PC-3 (cell line): ENCODE measurements at regions not wholly inside any gene's neighbourhood (a gene's known extent, or its start where the extent isn't known, plus 50 kb on each side); places are given as distances from the start of the nearest gene placed in this dataset.
A peak's percentile ranks its signal among the peaks of the same experiment; 100 is the strongest.

Source experiments
- ATAC-seq: fragments of 200-7000 bp; cut with Tn5 transposase; 2 replicates; pipeline ENCODE4 v1.9.1; 2020; ENCODE audit warnings: mild to moderate bottlenecking, moderate library complexity
- BruUV-seq: library from RNA; stranded (reverse); fragments of 400-500 nt; replicated peaks from 2 replicates; lab custom pipeline; 2021; lab: Mats Ljungman, UMichigan
- CTCF ChIA-PET: fragments of 300-600 bp; sonication (Branson Sonifier 250); formaldehyde crosslinking; loops from one replicate; lab custom pipeline; 2022; ENCODE audit warnings: antibody characterized with exemption; lab: Charles Lee
- POLR2A ChIA-PET: fragments of 300-600 bp; sonication (Branson Sonifier 250); formaldehyde crosslinking; loops from one replicate; lab custom pipeline; 2022; ENCODE audit warnings: antibody characterized with exemption; ENCODE audit not compliant: unreplicated experiment; lab: Charles Lee
- DNase-seq: peaks from one replicate; pipeline ENCODE4 v3.0.0-alpha.2; 2015
- H2AFZ ChIP-seq: fragments of 300-600 bp; sonication (generic); 2 replicates; pipeline ENCODE4 v1.6.0; 2016; ENCODE audit warnings: antibody characterized with exemption, low read length
- H3F3A ChIP-seq: fragments of 300-600 bp; sonication (generic); one replicate; pipeline ENCODE4 v1.6.0; 2017; ENCODE audit warnings: antibody characterized with exemption, low read length, control low read depth, mild to moderate bottlenecking; ENCODE audit not compliant: unreplicated experiment
- H3K27ac ChIP-seq: fragments of 300-600 bp; sonication (generic); 2 replicates; pipeline ENCODE4 v1.5.1; 2016; ENCODE audit warnings: mild to moderate bottlenecking, low read length
- H3K27me3 ChIP-seq: fragments of 300-600 bp; sonication (generic); 2 replicates; pipeline ENCODE4 v1.6.1; 2016; ENCODE audit warnings: low read length, mixed read lengths
- H3K36me3 ChIP-seq: fragments of 300-600 bp; sonication (generic); 2 replicates; pipeline ENCODE4 v1.6.1; 2016; ENCODE audit warnings: low read depth, mixed run types, low read length, mixed read lengths
- H3K4me1 ChIP-seq: fragments of 300-600 bp; sonication (generic); 2 replicates; pipeline ENCODE4 v1.5.1; 2016; ENCODE audit warnings: low read length; ENCODE audit not compliant: insufficient read depth
- H3K4me2 ChIP-seq: fragments of 300-600 bp; sonication (generic); 2 replicates; pipeline ENCODE4 v1.6.0; 2016; ENCODE audit warnings: low read length
- H3K4me3 ChIP-seq: fragments of 300-600 bp; sonication (generic); 2 replicates; pipeline ENCODE4 v1.5.1; 2016; ENCODE audit warnings: mild to moderate bottlenecking, low read length, mixed read lengths
- H3K79me2 ChIP-seq: fragments of 300-600 bp; sonication (generic); 2 replicates; pipeline ENCODE4 v1.6.1; 2017; ENCODE audit warnings: low read length, mixed read lengths
- H3K9ac ChIP-seq: fragments of 300-600 bp; sonication (generic); 2 replicates; pipeline ENCODE4 v1.6.0; 2016; ENCODE audit warnings: mild to moderate bottlenecking, low read length
- H3K9me2 ChIP-seq: fragments of 300-600 bp; sonication (generic); replicated peaks from 2 replicates; pipeline ENCODE4 v1.6.1; 2016; ENCODE audit warnings: mixed run types, low read length, mixed read lengths
- H3K9me3 ChIP-seq: fragments of 300-600 bp; sonication (generic); 2 replicates; pipeline ENCODE4 v1.6.1; 2016; ENCODE audit warnings: low read length, mixed read lengths
- H4K20me1 ChIP-seq: fragments of 300-600 bp; sonication (generic); 2 replicates; pipeline ENCODE4 v1.6.1; 2016; ENCODE audit warnings: low read length, mixed read lengths
- EZH2 ChIP-seq: fragments of 300-600 bp; sonication (generic); IDR thresholded peaks from one replicate; pipeline ENCODE4 v1.6.1; 2017; ENCODE audit warnings: antibody characterized with exemption, mild to moderate bottlenecking, low read length; ENCODE audit not compliant: unreplicated experiment
- EZH2phosphoT487 ChIP-seq: fragments of 300-600 bp; sonication (generic); IDR thresholded peaks from 2 replicates; pipeline ENCODE4 v1.6.1; 2018; ENCODE audit warnings: mild to moderate bottlenecking, antibody characterized with exemption, low read length, borderline replicate concordance
- intact Hi-C: fragments of 100-400 bp; cut with micrococcal nuclease; formaldehyde crosslinking; loops from 2 replicates; pipeline ENCODE4 v1.9.0; 2023
- TF ChIP-seq, protein P1 (sequence below): fragments of 300-600 bp; sonication (generic); conservative IDR thresholded peaks from 2 replicates; pipeline ENCODE4 v1.5.1; 2017; ENCODE audit warnings: antibody characterized with exemption, low read depth, mild to moderate bottlenecking, low read length

GRCh38 chr5:165055476-165055875, 1550.1 kb downstream of the MAT2B start:
- no peak overlapping the region for H2AFZ ChIP-seq
- no peaks in the 10 kb centered on the region for H3K36me3 ChIP-seq
- DNase-seq (no peak), ATAC-seq (no peak)
- no peak overlapping the region for H3K9ac ChIP-seq
- H3K9me2 ChIP-seq = no peaks in the 10 kb centered on the region
- intact Hi-C loops = no loop called here
- H3K9me3 ChIP-seq = 0 out of 2 replicates have a peak, but pooled peaks cover 4% of the 10 kb centered on the region
- no peak overlapping the region for H3K4me3 ChIP-seq
- POLR2A ChIA-PET = no interaction called here
- H4K20me1 ChIP-seq = no peaks in the 10 kb centered on the region
- no peak for TF ChIP-seq EZH2phosphoT487
- TF ChIP-seq, protein P1, sequence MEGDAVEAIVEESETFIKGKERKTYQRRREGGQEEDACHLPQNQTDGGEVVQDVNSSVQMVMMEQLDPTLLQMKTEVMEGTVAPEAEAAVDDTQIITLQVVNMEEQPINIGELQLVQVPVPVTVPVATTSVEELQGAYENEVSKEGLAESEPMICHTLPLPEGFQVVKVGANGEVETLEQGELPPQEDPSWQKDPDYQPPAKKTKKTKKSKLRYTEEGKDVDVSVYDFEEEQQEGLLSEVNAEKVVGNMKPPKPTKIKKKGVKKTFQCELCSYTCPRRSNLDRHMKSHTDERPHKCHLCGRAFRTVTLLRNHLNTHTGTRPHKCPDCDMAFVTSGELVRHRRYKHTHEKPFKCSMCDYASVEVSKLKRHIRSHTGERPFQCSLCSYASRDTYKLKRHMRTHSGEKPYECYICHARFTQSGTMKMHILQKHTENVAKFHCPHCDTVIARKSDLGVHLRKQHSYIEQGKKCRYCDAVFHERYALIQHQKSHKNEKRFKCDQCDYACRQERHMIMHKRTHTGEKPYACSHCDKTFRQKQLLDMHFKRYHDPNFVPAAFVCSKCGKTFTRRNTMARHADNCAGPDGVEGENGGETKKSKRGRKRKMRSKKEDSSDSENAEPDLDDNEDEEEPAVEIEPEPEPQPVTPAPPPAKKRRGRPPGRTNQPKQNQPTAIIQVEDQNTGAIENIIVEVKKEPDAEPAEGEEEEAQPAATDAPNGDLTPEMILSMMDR = no peak
- TF ChIP-seq EZH2 = no peak
- no peaks in the 10 kb centered on the region for H3F3A ChIP-seq
- no peaks in the 10 kb centered on the region for H3K79me2 ChIP-seq
- no peaks in the 10 kb centered on the region for H3K27me3 ChIP-seq
- CTCF ChIA-PET = no interaction called here
- no peaks in the 10 kb centered on the region for H3K4me1 ChIP-seq
- H3K4me2 ChIP-seq = no peak overlapping the region
- BruUV-seq = no TSS peak
- no peak overlapping the region for H3K27ac ChIP-seq

- POLR2A ChIA-PET = no interaction called here
- Histone ChIP-seq H3K4me1 (no peaks in the 10 kb centered on the region), H3F3A (no peaks in the 10 kb centered on the region), H3K79me2 (no peaks in the 10 kb centered on the region), H3K9me2 (no peaks in the 10 kb centered on the region), H4K20me1 (no peaks in the 10 kb centered on the region), H3K4me2 (no peak overlapping the region), H2AFZ (no peak overlapping the region), H3K4me3 (no peak overlapping the region), H3K36me3 (no peaks in the 10 kb centered on the region), H3K9ac (no peak overlapping the region), H3K27ac (no peak overlapping the region), H3K9me3 (0 out of 2 replicates have a peak, but pooled peaks cover 4% of the 10 kb centered on the region), H3K27me3 (no peaks in the 10 kb centered on the region)
- TF ChIP-seq EZH2phosphoT487 (no peak), EZH2 (no peak)
- TF ChIP-seq, protein P1 = no peak
- intact Hi-C loops = no loop called here
- no TSS peak for BruUV-seq
- CTCF ChIA-PET = no interaction called here
- DNase-seq (peak; percentile 27), ATAC-seq (peak; percentile 58)
These were observed 1551.7 kb downstream of the MAT2B start for GRCh38 chr5:165057145-165057544.

- H3K4me3 ChIP-seq = no peak overlapping the region
- no peaks in the 10 kb centered on the region for H3K79me2 ChIP-seq
- H3K9ac ChIP-seq = no peak overlapping the region
- H4K20me1 ChIP-seq = no peaks in the 10 kb centered on the region
- no peak overlapping the region for H3K27ac ChIP-seq
- no peaks in the 10 kb centered on the region for H3K4me1 ChIP-seq
- no peak for TF ChIP-seq EZH2phosphoT487
- TF ChIP-seq EZH2 = no peak
- TF ChIP-seq, protein P1 = no peak
- no peak overlapping the region for H2AFZ ChIP-seq
- POLR2A ChIA-PET = no interaction called here
- H3K4me2 ChIP-seq = no peak overlapping the region
- no peaks in the 10 kb centered on the region for H3K36me3 ChIP-seq
- BruUV-seq = no TSS peak
- no peaks in the 10 kb centered on the region for H3K9me3 ChIP-seq
- intact Hi-C loops = no loop called here
- H3F3A ChIP-seq = no peaks in the 10 kb centered on the region
- no peaks in the 10 kb centered on the region for H3K9me2 ChIP-seq
- ATAC-seq = no peak
- H3K27me3 ChIP-seq = no peaks in the 10 kb centered on the region
- no peak for DNase-seq
- CTCF ChIA-PET = no interaction called here
These were observed 1561.4 kb downstream of the MAT2B start for GRCh38 chr5:165066751-165067385.
